ENCODE measurements at regions not wholly inside any gene's neighbourhood (a gene's known extent, or its start where the extent isn't known, plus 50 kb on each side); places are given as distances from the start of the nearest gene placed in this dataset.
"Not testable (repeated sequence)": the region's sequence is repeated elsewhere in the genome, so short reads cannot be mapped to it uniquely, and the experiment has no call there.

GRCh38 chr20:47862574-47863240 lies 77.4 kb upstream of the SULF2 start:
- H3K36me3 Mint-ChIP-seq (ENCODE audit: low read depth), result no peaks in the 10 kb centered on the region
- peaks cover 11% of the 10 kb centered on the region for H3K27me3 Mint-ChIP-seq
- H3K4me1 Mint-ChIP-seq, result no peaks in the 10 kb centered on the region
- H3K4me3 Mint-ChIP-seq, result no peak overlapping the region
- no peak overlapping the region for H3K27ac Mint-ChIP-seq
- no peak for ATAC-seq (replicated peaks)
- H3K9me3 Mint-ChIP-seq, result no peaks in the 10 kb centered on the region

DNA sequence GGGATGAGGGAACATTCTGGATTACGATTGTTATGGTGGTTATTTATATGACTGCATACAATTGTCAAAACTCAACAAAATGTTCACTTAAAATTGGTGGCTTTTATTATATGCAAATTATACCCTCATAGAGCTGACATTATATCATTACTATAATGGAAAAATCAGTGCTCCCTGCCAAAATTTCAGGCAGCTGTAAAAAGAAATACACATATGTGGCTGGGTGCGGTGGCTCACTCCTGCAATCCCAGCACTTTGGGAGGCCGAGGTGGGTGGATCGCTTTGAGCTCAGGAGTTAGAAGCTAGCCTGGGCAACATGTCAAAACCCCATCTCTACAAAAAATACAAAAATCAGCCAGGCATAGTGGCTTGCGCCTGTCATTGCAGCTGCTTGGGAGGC lies 75.8 kb upstream of the SULF2 start:
- no peak overlapping the region for H3K4me3 Mint-ChIP-seq
- H3K9me3 Mint-ChIP-seq, result no peaks in the 10 kb centered on the region
- H3K36me3 Mint-ChIP-seq (ENCODE audit: low read depth), result no peaks in the 10 kb centered on the region
- ATAC-seq (replicated peaks), result no peak
- H3K4me1 Mint-ChIP-seq, result no peaks in the 10 kb centered on the region
- H3K27me3 Mint-ChIP-seq, result peaks cover 11% of the 10 kb centered on the region
- no peak overlapping the region for H3K27ac Mint-ChIP-seq

- no peak for ATAC-seq (replicated peaks)
- H3K36me3 Mint-ChIP-seq (ENCODE audit: low read depth), result no peaks in the 10 kb centered on the region
- no peaks in the 10 kb centered on the region for H3K4me1 Mint-ChIP-seq
- H3K27ac Mint-ChIP-seq, result no peak overlapping the region
- peaks cover 11% of the 10 kb centered on the region for H3K27me3 Mint-ChIP-seq
- no peaks in the 10 kb centered on the region for H3K9me3 Mint-ChIP-seq
- no peak overlapping the region for H3K4me3 Mint-ChIP-seq
Measured at GRCh38 chr20:47860049-47860830, 75.0 kb upstream of the SULF2 start.

DNA sequence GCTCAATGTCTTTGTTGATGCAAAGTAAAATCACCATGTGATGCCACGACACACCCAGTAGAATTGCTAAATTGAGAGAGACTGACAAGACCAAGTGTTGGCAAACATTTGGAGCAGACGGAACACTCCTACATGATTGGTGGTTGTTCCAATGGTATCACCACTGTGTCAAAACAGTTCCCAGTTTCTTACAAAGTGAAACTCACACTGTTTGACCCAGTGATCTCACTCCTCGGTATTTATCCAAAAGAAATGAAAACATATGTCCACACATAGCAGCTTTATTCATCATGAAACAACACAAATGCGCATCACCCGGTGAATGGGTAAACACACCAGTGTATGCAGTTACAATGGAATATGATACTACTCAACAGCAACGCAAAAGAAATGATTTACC lies 74.0 kb upstream of the SULF2 start:
- Mint-ChIP-seq H3K27me3 (peaks cover 11% of the 10 kb centered on the region), H3K4me1 (no peaks in the 10 kb centered on the region), H3K27ac (no peak overlapping the region), H3K36me3 (ENCODE audit: low read depth) (no peaks in the 10 kb centered on the region), H3K4me3 (no peak overlapping the region), H3K9me3 (no peaks in the 10 kb centered on the region)
- ATAC-seq (replicated peaks), result no peak

DNA sequence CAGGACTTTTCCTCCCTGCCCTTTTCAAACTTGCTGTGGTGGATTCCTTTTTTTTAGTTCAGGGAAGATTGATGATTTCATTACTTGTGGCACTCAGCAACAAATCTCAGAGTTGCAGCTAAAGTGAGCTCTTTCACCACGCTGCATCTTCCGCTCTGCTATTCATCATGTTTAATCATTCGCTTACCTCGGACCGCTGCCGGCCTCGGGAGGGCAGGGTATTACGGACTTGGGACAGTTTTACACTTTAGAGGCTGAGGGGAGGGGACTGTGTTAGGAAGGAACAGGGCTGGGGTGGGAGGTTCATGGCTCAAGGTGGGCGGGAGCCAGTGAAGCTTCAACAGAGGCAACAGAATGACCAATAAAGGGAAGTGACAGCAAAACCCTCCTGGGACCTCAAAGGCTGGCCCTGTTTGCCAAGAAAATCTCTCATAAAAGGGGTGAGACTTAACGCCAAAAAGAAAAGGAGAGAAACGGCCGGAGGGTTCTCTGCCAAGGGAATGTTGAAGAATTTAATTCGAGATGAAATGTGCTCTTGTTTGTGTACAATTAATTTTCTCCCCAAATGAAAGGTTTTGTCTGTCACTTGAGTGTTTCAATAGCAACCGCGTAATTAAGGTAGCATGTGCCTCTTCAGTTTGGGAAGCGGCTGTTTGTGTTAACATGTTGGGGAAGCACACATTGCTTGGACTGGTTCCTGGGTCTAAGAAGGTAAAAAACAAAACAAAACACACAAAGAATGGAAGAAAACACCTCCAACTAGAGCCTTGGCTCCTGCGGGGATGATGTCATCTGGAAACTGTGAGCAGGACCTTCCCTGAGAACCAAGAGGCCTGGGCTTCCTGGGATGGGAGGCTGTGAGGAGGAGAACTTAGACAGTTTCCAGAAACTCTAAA lies 72.5 kb upstream of the SULF2 start:
- Mint-ChIP-seq H3K9me3 (no peaks in the 10 kb centered on the region), H3K27me3 (peaks cover 4% of the 10 kb centered on the region), H3K4me3 (no peak overlapping the region), H3K27ac (no peak overlapping the region), H3K4me1 (no peaks in the 10 kb centered on the region), H3K36me3 (ENCODE audit: low read depth) (no peaks in the 10 kb centered on the region)
- ATAC-seq (replicated peaks), result no peak

DNA sequence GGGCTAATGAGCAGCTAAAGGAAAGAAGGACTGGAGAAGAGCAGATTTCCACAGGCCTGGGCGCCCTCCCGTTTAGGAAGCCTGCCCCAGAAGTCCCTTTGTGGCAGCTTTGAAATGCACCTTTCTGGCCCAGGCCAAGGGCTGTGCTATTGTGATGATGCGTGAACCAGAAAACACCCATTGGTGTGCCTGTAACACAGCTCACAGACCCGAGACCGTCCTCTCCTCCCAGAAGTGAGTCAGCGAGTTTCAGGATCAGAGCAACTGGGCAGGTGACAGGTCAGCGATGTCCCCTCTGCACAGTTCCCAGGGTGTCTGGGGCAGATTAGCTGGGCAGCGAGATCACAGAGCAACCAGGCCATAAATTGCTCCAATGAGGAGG lies 71.9 kb upstream of the SULF2 start:
- H3K36me3 Mint-ChIP-seq (ENCODE audit: low read depth), result no peaks in the 10 kb centered on the region
- H3K9me3 Mint-ChIP-seq, result no peaks in the 10 kb centered on the region
- H3K27ac Mint-ChIP-seq, result no peak overlapping the region
- ATAC-seq (replicated peaks), result no peak
- H3K27me3 Mint-ChIP-seq, result peaks cover 10% of the 10 kb centered on the region
- H3K4me3 Mint-ChIP-seq, result no peak overlapping the region
- no peaks in the 10 kb centered on the region for H3K4me1 Mint-ChIP-seq

DNA sequence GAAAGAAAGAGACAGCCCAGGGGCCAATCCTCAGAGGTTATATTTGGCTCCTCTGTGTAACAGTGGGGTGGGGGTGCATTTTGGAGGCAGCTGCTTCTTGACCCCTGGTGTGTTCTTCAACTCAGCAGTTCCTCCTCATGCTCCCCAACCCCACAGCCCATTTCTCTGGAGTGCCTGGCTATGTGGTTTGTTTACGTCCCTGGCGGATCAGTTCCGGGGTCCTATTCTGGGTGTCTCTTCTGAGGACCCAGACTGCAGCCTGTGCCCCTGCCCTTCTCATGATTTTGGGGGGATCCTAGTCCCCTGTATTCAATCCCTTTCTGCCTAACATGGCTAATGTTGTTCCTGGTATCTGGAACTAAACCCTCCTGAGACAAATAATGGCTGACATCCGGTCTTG lies 70.5 kb upstream of the SULF2 start:
- H3K36me3 Mint-ChIP-seq (ENCODE audit: low read depth), result no peaks in the 10 kb centered on the region
- H3K4me1 Mint-ChIP-seq, result no peaks in the 10 kb centered on the region
- no peaks in the 10 kb centered on the region for H3K9me3 Mint-ChIP-seq
- no peak for ATAC-seq (replicated peaks)
- no peak overlapping the region for H3K4me3 Mint-ChIP-seq
- H3K27me3 Mint-ChIP-seq, result peaks cover 20% of the 10 kb centered on the region
- H3K27ac Mint-ChIP-seq, result no peak overlapping the region

DNA sequence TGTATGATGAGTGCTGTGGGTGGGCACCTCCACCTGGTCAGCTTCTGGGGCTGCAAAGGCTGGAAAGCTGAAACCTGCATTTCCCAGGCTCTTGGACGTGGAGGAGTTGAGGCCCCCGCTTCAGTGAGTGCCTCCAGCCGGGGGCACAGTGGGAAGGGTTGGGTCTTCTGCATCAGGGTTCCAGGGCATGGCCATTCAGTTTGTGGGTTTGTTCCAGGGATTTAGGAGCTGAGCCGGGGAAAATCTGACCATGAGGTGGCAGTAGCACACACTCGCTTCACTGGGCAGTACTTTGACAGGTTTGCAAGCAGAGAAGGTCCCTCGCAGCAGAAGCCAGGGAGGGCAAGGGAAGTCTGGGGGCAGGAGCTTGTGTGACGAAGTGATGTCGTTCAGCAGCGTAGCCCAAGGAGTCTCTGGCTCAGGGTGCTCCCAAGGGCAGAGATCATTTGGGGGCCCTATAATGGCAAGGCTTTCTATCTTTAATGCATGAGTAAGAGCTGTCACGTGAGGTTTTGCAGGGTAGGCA lies 69.5 kb upstream of the SULF2 start:
- H3K4me1 Mint-ChIP-seq, result no peaks in the 10 kb centered on the region
- no peaks in the 10 kb centered on the region for H3K36me3 Mint-ChIP-seq (ENCODE audit: low read depth)
- peaks cover 20% of the 10 kb centered on the region for H3K27me3 Mint-ChIP-seq
- H3K9me3 Mint-ChIP-seq, result no peaks in the 10 kb centered on the region
- no peak overlapping the region for H3K4me3 Mint-ChIP-seq
- H3K27ac Mint-ChIP-seq, result no peak overlapping the region
- no peak for ATAC-seq (replicated peaks)

GRCh38 chr20:47851774-47852173 lies 66.5 kb upstream of the SULF2 start:
- Mint-ChIP-seq H3K4me3 (no peak overlapping the region), H3K36me3 (ENCODE audit: low read depth) (no peaks in the 10 kb centered on the region), H3K4me1 (no peaks in the 10 kb centered on the region), H3K27me3 (peaks cover 24% of the 10 kb centered on the region), H3K27ac (no peak overlapping the region), H3K9me3 (no peaks in the 10 kb centered on the region)
- ATAC-seq (replicated peaks), result no peak

- H3K27ac Mint-ChIP-seq, result no peak overlapping the region
- no peak for ATAC-seq (replicated peaks)
- no peaks in the 10 kb centered on the region for H3K9me3 Mint-ChIP-seq
Measured at GRCh38 chr20:47850146-47850545, 64.9 kb upstream of the SULF2 start.

DNA sequence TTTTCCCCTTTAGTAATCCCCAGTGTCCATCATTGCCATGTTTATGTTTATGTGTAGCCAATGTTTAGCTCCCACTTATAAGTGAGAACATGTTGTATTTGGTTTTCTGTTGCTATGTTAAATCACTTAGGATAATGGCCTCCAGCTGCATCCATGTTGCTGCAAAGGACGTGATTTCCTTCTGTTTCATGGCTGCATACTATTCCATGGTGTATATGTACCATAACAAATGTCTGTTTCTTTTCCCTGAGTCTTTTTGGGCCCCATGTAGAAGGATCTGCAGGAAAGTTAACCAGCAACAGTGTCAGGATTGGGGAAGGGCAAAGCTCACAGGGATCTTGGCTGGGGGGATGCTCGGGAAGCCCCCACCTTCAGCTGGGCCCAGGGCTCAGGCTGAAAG lies 64.3 kb upstream of the SULF2 start:
- H3K4me1 Mint-ChIP-seq, result no peaks in the 10 kb centered on the region
- H3K36me3 Mint-ChIP-seq (ENCODE audit: low read depth), result no peaks in the 10 kb centered on the region
- ATAC-seq (replicated peaks), result no peak
- peaks cover 27% of the 10 kb centered on the region for H3K27me3 Mint-ChIP-seq
- H3K27ac Mint-ChIP-seq, result no peak overlapping the region
- no peak overlapping the region for H3K4me3 Mint-ChIP-seq
- no peaks in the 10 kb centered on the region for H3K9me3 Mint-ChIP-seq

More at GRCh38 chr20:47850146-47850545, 64.9 kb upstream of the SULF2 start:
- Mint-ChIP-seq H3K4me1 (no peaks in the 10 kb centered on the region), H3K4me3 (no peak overlapping the region), H3K27me3 (peaks cover 27% of the 10 kb centered on the region), H3K36me3 (ENCODE audit: low read depth) (no peaks in the 10 kb centered on the region)

GRCh38 chr20:47849006-47849405 lies 63.7 kb upstream of the SULF2 start:
- ATAC-seq (replicated peaks), result no peak
- H3K4me3 Mint-ChIP-seq, result no peak overlapping the region

DNA sequence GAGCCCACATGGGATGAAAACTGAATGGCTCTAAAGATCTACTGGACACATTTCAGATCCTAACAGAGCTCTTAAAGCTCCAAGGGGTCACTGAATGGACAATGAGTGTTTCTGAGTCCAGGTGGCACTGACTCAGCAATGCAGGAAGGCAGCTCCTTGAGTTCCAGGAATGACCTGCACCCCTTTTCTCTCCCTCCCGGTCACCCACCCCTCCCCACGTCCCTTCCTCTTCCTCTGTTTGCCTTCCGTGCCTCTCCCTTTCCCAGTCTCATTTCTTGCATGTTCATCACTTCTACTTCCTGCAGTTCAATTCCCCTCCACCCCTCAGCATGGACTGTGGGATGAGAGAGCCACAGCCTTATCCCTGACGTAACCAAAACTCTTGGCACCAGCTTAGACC lies 63.3 kb upstream of the SULF2 start:
- H3K36me3 Mint-ChIP-seq (ENCODE audit: low read depth); H3K27ac Mint-ChIP-seq; ATAC-seq (replicated peaks); H3K4me3 Mint-ChIP-seq; H3K4me1 Mint-ChIP-seq; H3K9me3 Mint-ChIP-seq: not testable (repeated sequence)
- peaks cover 27% of the 10 kb centered on the region for H3K27me3 Mint-ChIP-seq

More at GRCh38 chr20:47849006-47849405, 63.7 kb upstream of the SULF2 start:
- H3K27ac Mint-ChIP-seq, result no peak overlapping the region
- H3K36me3 Mint-ChIP-seq (ENCODE audit: low read depth), result no peaks in the 10 kb centered on the region
- peaks cover 27% of the 10 kb centered on the region for H3K27me3 Mint-ChIP-seq
- H3K9me3 Mint-ChIP-seq, result no peaks in the 10 kb centered on the region
- no peaks in the 10 kb centered on the region for H3K4me1 Mint-ChIP-seq

DNA sequence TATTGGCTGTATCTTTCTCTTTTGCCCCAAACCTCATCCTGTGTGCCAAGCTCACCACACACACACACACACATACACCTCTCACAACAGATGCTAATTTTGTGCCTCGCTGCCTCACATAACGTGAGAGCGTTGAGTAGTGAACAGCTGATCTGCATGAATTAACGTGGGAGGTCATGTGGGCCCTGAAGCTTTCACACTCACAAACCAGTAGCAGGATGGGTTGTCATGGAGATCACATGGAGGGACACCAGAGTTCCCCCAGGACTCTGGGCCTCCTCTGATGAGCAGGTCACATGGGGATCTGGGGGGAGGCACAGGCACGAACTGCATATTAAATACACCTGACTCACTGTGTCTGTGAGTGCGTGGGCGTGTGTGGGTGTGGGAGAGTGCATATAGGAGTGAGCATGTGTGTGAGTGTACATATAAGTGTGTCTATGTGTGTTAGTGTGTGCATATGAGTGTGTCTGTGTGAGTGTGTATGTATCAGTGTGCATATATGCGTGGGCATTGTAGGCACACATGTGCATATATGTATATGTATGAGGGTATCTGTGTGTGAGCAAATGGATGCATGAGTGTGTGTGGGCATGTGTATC lies 62.7 kb upstream of the SULF2 start:
- ATAC-seq (replicated peaks), result no peak
- Mint-ChIP-seq H3K4me3 (no peak overlapping the region), H3K27ac (no peak overlapping the region), H3K27me3 (peaks cover 31% of the 10 kb centered on the region), H3K4me1 (no peaks in the 10 kb centered on the region), H3K36me3 (ENCODE audit: low read depth) (no peaks in the 10 kb centered on the region), H3K9me3 (no peaks in the 10 kb centered on the region)

Measured in activated T-helper 17 cell treated with anti-CD3 and anti-CD28 coated beads, Interleukin-2, amount 50 U/mL, for 72 hours (primary cell).